Amniotic epithelial cell (primary cell): ENCODE measurements at regions not wholly inside any gene's neighbourhood (a gene's known extent, or its start where the extent isn't known, plus 50 kb on each side); places are given as distances from the start of the nearest gene placed in this dataset.

Experiments used
- DNase-seq: peaks from one replicate; pipeline ENCODE4 v3.0.0-alpha.2; 2010; ENCODE audit warnings: low read depth

- DNase-seq: no peak
These were observed 154.4 kb downstream of the ASB1 start for GRCh38 chr2:238581126-238581525.

- DNase-seq: no peak
These were observed 155.4 kb downstream of the ASB1 start for GRCh38 chr2:238582159-238582558.

GRCh38 chr2:238584617-238585016 is 157.9 kb downstream of the ASB1 start:
- DNase-seq: no peak

- peak; percentile 7 for DNase-seq
These were observed 159.4 kb downstream of the ASB1 start for GRCh38 chr2:238585836-238586821.

GRCh38 chr2:238586931-238587775 is 160.4 kb downstream of the ASB1 start:
- no peak for DNase-seq

- DNase-seq: no peak
These were observed 161.3 kb downstream of the ASB1 start for GRCh38 chr2:238587776-238588660.

- DNase-seq: no peak
These were observed 163.1 kb downstream of the ASB1 start for GRCh38 chr2:238589591-238590460.

- no peak for DNase-seq
These were observed 165.0 kb downstream of the ASB1 start for GRCh38 chr2:238591732-238592131.

- DNase-seq: no peak
These were observed 166.5 kb downstream of the ASB1 start for GRCh38 chr2:238593236-238593635.

GRCh38 chr2:238593678-238594077 is 167.0 kb downstream of the ASB1 start:
- no peak for DNase-seq

GRCh38 chr2:238594796-238595749 is 168.3 kb downstream of the ASB1 start:
- DNase-seq: no peak

GRCh38 chr2:238595750-238596570 is 169.2 kb downstream of the ASB1 start:
- DNase-seq: no peak

GRCh38 chr2:238596571-238597551 is 170.1 kb downstream of the ASB1 start:
- peak; percentile 86 for DNase-seq

- no peak for DNase-seq
These were observed 171.2 kb downstream of the ASB1 start for GRCh38 chr2:238597638-238598528.

- no peak for DNase-seq
These were observed 172.2 kb downstream of the ASB1 start for GRCh38 chr2:238598802-238599530.
